Testis (tissue), 2 donors: ENCODE measurements at regions not wholly inside any gene's neighbourhood (a gene's known extent, or its start where the extent isn't known, plus 50 kb on each side); places are given as distances from the start of the nearest gene placed in this dataset.
"Not testable (repeated sequence)": the region's sequence is repeated elsewhere in the genome, so short reads cannot be mapped to it uniquely, and the experiment has no call there.

ENCODE experiments used
- CTCF ChIP-seq, 3 experiments: fragments of 450-650 bp in 2 of 3; fragments of 200-600 bp in 1 of 3; sonication (generic) in 1 of 3; IDR thresholded peaks; one replicate each; pipeline ENCODE4 v1.5.1; 2016 to 2019; ENCODE audit warnings: antibody characterized with exemption in 3 of 3, mild to moderate bottlenecking in 2 of 3, moderate library complexity in 1 of 3
- POLR2A ChIP-seq: fragments of 450-650 bp; IDR thresholded peaks from one replicate; pipeline ENCODE4 v1.6.1; 2017; ENCODE audit warnings: antibody characterized with exemption, mild to moderate bottlenecking, moderate library complexity

- not testable (repeated sequence) for TF ChIP-seq CTCF (IDR thresholded peaks at IDR 0.05); POLR2A
Measured at GRCh38 chr6:28687309-28687981, 161.8 kb downstream of the GPX5 start.
